Right hindlimb (tissue), 1 donor: ENCODE measurements at regions not wholly inside any gene's neighbourhood (a gene's known extent, or its start where the extent isn't known, plus 50 kb on each side); places are given as distances from the start of the nearest gene placed in this dataset.
"Not testable (repeated sequence)": the region's sequence is repeated elsewhere in the genome, so short reads cannot be mapped to it uniquely, and the experiment has no call there.

Source experiments
- DNase-seq: peaks from one replicate; pipeline ENCODE4 v3.0.0-alpha.2; 2018

DNA sequence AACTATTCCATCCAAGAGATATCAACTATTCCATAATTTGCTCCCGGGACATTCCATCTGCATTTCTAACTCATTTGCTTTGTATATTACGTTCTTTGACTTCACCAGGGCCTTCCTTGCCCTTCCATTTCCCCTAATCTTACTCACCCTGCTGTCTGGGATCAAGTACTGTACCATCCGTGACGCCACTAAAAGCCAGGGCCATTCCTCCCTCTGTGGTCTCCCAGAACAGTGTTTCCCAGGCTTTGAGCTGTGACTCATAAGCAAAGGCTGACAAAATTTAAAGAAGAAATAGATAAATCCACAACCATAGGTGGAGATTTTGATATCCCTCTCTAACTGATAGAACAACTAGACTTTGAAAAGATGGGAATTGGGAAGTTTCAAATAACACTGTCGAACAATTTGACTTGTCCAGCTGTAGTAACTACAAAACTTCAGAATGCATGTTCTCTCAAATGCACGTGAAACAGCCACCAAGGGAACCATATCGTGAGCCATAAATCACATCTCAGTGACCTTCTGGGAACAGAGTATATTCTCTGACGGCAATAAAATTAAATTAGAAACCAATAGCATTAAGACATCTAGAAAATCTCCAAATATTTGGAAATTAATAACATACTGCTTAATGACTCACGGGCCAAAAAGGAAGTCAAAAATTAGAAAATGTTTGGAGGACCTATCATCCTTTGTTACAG lies 501.0 kb downstream of the SETD4 start:
- peak; percentile 26 for DNase-seq

DNA sequence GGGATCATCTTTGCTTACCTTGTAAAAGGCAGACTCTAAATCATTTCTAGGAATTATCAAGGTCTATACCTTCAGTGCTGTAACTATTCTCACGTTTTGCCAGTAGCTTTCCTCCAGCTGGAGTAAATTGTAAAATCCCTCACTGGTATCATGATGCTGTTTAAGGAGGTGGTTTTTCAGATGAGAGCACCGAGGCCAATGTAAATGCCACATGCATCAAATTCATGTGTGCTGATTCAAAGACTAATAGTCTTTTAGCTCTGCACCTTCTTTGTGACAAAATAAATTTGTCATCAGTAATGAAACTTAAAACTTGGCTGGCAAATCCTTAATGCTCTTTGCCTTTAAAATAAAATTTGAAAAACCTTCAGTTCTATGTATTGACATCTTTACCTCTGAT lies 503.8 kb downstream of the SETD4 start:
- DNase-seq: no peak

DNA sequence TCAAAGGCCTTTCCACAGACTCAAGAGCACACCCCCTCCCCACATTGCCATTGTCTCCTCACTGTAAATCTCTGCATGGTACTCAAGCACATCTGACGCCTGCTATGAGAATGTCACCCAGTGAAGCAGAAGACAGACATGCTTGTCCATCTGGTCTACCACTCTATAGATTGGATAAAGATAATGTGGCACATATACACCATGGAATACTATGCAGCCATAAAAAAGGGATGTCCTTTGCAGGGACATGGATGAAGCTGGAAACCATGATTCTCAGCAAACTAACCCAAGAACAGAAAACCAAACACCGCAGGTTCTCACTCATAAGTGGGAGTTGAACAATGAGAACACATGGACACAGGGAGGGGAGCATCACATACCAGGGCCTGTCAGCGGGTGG lies 503.4 kb upstream of the RUNX1 start:
- DNase-seq: not testable (repeated sequence)

DNA sequence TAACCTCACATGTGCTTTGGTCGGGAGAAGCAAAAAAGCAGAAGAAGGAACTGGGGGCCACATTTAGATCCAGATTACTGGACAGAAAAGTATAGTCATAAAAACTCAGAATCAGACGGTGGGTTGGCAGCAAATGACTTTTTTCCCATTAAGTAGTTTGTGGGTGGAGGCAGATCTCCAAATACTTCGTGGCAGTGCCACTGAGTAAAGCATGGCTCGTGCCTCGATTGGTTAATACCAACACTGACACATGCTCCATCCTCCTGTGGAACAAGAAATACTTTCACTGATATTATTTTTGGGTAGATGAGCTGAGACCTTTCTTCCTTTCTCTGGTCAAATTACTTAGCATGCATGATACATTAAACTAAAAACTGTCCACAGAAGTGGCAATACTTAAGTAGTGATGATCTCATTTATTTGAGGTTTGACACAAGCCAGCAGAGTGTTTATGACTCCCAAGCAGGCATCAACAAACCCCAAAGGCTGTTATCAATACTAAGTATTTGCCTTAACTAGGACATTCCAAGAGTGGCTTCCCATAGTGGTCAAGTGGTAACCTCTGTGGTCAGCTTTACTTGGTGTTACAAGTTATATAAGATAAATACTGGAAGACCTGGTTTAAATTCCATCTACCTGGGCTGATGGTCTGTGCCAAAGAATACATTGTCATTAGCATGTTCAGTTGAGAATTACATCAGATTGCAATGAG lies 500.0 kb upstream of the RUNX1 start:
- no peak for DNase-seq

DNA sequence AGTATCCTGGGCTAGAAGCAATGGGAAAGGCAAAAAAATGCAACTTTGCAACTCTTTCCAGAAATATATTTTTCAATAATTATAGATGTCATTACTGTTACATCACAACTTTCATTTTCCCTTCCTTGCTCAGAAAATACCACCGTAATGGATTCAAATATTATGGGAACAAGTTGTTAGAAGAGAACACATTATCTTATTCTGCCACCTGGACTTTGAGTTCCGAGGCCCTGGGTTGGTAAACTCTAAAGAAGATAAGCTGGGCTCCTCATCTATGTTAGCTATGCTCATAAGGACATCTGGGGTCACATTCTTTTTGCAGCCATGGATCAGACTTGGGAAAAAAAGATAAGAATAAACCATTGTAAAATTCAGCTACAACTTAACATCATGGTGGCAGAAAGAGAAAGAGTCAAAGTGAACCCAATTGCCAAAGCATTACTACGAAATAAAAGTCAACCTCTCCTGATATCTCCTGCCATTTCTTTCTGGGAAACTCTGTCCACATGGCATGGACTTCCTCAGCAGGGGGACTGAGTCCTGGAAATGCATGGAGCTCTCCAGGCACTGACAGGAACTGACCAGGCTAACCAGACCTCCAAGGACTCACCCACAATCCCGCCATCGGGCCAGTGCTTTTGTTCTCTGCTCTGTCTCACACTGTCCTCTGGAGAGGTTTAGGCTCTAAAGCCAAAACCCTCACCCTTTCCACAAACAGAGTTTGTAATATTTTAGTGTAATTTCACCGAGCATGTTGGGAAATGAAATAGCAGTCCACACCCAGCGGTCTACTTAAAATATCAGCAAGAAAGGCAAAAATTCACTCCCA lies 499.1 kb upstream of the RUNX1 start:
- DNase-seq: no peak

DNA sequence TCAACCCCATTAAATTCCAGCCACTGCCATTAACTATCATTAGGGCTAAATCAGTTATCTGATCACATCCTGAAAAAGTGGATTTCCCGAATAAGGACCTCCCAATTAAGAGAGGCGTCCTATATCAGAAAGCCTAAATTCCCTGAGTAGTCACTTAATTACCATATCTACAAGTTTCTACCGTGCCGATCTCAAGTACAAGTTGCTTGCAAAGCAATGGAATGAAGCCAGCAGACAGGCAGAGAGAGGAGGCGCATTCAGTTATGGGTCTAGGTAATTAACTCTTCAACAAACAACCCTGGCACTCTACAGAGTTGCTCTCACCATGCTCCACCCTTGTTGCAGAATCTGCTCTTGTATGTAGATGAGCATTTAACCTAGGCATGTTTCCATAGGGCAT lies 494.6 kb upstream of the RUNX1 start:
- no peak for DNase-seq

DNA sequence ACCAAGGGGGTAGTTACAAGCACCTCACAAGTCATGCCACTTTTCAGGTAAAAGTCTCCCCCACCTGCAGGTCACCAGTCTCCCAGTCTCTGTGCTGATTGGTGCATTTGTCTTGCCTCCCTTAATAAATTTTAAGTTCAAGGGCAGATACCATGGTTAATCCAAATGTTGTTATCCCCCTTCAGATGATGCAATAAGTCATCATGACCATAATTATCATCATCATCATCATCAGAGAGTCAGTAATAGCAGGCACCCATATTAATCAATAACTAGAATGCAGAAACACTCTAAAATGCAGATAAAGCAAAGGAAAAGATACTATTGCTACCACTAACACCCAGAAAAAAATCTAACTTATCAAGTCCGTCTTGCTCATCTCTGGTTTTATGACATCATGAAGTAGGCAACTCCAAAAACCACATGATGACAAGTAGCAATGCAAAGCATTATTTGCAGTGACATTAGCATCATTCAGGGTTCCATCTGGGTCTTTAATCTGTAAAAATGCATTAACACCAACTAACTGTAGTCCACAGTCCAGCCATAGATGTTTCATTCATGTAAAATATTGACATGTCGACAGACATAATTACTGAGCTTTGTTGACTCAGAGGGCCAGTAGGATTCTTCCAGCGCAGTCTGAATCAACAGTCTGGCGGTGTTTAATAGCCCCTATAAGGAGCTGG lies 492.0 kb upstream of the RUNX1 start:
- no peak for DNase-seq

DNA sequence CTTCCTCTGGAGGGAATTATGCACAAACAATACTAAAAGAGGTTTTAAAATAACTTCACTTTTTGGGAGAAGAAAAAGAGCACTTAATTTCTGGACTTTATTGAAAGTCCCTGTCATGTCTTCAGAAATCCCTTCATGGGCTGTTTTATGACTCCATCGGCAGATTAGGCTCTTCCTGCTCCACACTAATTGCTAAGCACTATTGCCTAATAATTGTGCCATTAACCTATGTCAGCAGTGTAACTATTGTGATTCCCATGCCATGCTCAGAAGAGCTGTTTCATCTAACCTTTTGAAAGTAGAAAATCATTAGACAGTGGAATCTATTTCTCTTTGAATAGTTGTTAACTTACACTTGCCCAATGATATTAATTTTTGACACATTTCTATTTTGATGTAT lies 489.3 kb upstream of the RUNX1 start:
- no peak for DNase-seq

DNA sequence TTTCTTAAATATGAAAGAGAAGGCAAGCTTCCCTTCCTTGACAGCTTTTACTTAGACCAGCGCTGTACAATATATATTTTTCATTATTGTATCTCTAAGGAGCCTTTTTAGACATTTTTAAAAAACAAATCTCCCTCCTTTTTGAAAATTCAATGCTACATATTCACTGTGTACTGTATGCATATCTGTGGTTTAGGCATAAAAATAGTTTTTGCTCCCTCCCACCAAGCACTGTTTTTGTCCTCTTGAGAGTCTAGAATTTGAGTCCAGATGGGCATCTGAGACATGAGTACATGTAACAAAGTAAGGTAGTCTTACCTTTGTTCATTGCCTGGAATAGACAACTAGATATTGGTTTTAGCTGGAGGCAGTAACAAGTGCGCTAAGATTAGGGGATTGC lies 488.5 kb upstream of the RUNX1 start:
- DNase-seq: no peak

DNA sequence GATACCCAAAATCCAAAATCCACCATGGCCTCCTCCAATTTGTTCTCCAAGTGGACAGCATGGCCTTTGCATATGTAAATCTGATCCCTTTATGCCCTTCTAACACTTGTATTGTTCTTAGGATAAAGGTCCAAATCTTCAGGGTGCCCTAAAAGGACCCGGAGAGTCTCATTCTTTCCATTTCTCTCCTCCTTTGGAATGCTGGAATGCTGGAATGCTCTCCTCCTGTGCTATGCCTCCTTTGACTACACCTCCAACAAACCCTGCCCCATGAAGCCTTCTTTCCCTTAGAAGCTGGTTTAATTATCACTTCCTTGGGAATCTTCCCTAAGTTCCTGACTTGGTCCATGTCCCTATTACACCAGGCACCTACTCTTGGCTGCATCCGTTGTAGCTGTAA lies 484.8 kb upstream of the RUNX1 start:
- DNase-seq: no peak

DNA sequence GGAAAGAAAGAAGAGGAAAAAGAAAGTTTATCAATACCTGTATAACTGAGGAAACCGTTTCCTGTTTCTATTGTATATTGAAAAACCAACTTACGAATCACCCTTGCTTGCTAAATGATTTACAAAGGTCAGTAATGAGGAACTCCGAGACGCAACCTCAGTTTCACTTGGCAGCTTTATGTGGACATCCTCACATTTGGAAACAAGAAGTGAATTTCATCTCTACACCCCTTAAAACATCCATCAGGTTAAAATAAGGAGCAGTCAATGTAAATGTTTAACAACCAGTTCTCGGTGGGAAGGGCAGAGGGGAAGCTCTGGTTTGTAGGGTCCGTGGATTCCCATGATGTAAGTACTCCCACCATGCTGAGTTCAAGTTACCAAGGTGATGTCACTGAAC lies 481.7 kb upstream of the RUNX1 start:
- DNase-seq: no peak

DNA sequence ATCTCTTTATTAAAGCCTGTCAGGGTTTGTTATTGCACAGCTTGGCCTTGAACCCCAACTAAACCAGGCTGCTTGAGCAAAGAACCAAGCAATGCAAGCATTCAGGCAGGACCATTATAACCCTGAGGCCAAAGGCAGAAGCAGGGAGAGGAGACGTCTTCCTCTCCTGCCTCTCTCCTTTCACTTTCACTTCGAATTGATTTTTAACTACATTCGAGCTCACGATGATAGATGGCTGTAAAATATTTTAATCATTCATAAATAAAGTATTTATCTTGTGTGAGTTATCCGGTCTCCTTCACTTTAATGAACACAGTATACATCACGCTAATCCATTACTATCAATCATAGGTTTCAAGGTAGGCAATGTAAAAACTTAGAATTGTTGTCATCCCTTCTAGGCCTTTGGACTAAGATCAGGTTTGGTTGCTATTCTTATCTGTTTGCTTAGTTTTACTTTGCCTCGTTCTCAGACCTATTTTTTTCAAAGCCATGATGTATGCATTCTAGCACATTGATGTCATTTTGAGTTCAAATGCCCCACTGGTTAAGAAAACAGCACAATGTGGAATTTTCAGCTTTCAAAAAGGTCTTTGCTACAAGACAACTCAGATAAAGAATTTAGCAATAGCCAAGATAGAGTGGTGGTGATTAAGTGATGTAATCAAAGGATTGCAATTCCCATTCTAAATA lies 480.2 kb upstream of the RUNX1 start:
- DNase-seq: no peak

DNA sequence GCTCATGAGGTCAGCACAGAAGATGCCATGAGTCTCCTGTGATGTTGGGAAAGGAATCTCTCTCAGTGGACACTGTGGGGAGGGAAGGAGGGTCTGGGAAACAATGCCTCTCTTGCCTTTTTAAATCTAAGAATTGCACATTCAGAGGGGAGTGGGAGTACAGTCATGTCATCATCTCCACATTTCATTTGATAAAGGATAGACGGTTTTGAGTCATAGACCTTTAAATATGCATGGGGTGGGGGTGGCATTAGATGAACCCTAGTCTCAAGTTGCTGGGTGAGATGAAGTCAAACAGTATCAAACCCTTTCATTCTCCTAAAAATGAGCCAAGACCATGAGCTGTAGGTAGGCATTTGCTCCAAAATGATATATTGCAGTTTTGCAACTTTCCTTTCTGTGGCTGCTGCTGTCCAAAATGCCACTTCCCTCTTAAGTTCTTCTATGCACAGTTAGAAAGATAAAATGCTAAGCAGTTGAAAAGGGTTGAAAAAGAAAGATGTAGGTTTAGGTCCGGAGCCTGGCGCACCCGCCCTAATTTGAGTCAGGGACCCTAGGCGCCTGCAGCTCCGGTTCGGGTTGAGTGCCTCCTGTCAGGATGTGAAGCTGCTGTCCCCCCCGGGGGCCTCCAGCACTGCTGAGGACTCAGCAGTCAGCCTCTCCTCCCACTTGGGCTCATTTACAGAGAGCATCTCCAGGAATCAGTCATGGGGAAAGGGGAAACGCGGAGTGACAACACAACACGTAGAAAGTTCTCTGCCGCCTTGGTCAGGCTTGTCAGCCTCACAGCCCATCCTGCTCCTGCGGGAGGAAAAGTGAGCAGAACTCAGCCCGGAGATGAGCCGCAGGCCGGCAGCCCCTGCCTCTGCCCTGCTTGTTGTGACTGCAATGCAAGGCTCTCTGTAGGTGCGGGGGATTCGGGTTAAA lies 479.3 kb upstream of the RUNX1 start:
- no peak for DNase-seq

DNA sequence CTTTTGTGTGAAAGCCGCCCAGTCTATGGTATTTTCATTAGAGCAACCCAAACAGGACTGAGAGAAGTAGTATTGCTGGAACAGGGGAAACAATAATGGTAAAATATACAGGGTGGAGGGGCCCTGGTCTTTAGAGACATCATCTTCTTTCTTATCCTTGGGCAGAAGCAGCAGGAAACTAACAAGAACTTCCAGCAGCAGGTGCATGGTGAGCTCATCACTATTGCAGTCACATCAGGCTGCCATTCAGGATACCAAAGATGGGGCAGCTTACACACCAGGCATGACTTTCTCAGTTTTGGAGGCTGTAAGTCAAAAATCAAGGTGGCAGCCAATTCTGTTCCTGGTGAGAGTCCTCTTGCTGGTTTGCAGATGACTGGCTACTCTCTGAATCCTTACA lies 478.3 kb upstream of the RUNX1 start:
- DNase-seq: no peak

DNA sequence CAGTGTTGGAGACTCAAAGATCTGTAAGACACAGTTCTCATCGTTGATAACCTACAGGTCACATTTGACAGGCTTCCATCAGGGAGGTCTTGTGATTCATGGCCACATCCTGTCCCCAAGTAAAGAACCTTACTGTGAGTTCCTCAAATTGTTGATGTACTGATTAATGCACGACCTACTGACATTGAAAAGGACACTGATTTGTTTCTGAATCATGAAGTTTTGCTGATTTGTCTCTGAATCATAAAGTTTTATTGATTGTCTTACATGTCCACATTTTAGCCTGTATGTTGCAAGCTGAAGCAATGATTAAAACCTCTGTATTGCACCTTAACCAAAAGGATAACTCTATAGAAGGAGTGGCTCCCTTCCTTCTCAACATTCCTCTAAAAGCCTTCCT lies 476.3 kb upstream of the RUNX1 start:
- DNase-seq: no peak

DNA sequence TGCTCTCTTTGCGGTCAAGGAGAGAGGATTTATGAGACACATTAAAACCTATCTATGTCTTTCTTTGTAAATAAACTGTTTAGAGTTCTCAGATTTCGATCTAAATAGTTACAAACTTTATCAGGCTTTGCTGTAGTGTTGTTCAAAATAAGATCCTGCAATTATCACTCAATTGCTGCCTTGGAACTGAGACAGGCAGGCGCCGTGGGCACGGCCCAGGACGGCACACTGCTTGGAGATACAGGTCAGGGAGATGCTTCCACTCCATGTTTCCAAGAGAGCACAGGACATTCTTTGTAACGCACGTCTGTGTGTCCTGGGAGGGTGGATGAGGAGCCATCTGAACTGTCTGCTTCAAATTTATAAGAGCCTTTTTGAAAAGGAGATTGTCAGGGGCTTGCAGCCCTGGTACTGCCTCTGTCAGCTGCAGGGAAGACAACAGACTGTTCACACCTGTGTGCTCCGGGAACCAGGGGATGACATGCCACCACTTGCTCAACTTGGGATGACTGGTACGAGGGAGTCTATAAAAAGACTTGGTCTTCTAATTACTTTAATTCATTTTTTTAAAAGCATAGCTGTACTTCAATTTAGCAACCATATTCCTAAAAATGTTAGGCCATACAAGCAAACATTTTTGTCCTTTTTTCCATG lies 472.9 kb upstream of the RUNX1 start:
- no peak for DNase-seq

DNA sequence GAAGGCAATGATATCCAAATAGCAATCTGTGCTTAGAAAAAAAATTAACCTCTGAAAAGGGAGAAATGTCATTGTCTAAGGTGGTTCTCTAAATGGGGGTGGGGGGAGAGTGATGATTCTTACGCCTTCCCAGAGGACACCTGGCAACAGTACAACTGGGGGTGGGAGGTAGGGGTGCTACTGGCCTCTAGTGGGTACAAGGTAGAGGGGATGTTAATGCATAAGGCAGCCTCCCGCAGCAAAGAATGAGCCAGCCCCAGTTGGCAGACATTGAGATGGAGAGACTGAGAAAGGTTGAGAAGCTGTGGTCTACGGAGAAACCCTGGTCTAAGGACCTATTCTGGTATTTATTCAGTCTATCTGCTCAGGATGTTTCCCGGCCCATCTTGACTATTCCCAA lies 472.2 kb upstream of the RUNX1 start:
- DNase-seq: no peak

DNA sequence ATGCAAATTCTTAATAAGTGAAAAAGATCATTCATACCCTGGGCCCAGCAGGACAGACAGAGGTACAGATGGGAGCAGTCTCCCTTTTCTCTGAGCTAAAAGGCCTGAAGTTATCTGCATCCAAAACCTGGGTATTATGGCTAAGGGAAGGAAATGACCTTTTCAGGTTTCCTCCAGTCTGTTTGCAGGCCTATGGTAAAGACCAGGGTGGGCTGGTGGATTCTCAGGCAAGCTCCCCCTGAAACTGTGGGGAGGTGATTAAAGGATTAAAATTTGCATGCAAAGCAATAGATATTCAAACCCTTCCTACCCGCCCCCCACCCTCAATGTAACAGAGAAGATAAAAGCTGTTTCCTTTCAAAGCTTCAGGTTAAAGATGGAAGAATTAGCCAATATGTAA lies 471.8 kb upstream of the RUNX1 start:
- no peak for DNase-seq

DNA sequence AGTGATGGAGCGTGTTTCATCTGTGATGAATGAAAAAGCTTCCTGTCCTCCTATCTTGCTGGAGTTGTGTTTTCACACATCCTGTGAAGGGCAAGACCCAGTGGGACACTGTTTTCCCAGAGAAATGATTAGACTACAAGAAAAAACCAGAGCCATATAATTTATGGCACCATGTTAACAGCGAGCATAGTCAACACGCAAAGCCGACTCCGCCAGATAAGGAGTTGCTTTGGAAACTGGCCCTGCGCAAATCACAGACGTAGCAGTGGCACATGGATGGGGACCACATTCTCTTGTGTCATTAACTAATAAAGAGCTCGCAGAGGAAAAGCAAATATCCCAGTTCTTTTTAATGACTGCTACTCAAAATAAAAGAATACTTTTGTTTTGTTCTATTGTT lies 471.2 kb upstream of the RUNX1 start:
- no peak for DNase-seq

DNA sequence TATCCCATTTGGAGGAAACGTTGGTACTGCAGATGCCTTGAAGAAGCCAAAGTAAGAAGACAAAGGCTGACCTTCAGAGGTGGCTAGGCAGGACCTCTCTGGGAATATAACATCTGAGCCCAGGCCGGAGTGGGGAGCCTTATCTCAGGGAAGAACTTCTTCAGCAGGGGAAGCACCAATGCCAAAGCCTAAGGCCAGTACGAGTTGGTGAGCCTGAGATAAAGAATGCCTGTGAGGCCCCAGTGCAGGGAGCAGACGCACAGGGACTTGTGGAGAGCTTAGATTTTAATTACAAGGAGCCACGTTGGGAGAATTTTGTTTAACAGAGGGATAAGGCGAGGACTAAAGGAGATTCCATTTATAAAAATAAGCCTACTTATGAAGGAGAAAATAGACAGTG lies 468.8 kb upstream of the RUNX1 start:
- DNase-seq: no peak

DNA sequence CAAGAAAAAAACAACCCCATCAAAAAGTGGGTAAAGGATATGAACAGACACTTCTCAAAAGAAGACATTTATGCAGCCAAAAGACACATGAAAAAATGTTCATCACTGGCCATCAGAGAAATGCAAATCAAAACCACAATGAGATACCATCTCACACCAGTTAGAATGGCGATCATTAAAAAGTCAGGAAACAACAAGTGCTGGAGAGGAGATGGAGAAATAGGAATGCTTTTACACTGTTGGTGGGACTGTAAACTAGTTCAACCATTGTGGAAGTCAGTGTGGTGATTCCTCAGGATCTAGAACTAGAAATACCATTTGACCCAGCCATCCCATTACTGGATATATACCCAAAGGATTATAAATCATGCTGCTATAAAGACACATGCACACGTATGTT lies 467.2 kb upstream of the RUNX1 start:
- not testable (repeated sequence) for DNase-seq
